CD14-positive monocyte (primary cell): ENCODE measurements at regions not wholly inside any gene's neighbourhood (a gene's known extent, or its start where the extent isn't known, plus 50 kb on each side); places are given as distances from the start of the nearest gene placed in this dataset.

Experiments used
- DNase-seq, 3 donors: peaks; one replicate each; pipeline ENCODE4 v3.0.0-alpha.2; 2011 to 2022
- H2AFZ ChIP-seq: 2 replicates; pipeline ENCODE4 v1.6.0; 2012; ENCODE audit warnings: mild to moderate bottlenecking, low read depth, low read length, inconsistent platforms; ENCODE audit not compliant: insufficient read depth, poor library complexity, severe bottlenecking
- H3K27ac ChIP-seq, 2 donors: 1 replicate in 1 of 2; 2 replicates in 1 of 2; pipeline ENCODE4 v1.5.1; 2012 to 2013; ENCODE audit warnings: low read length in 2 of 2, control low read depth in 1 of 2, inconsistent platforms in 1 of 2, low read depth in 1 of 2, mild to moderate bottlenecking in 1 of 2
- H3K27me3 ChIP-seq, 2 donors: one replicate each; pipeline versions ENCODE4 v1.6.0 to v1.6.1; 2011 to 2013; ENCODE audit warnings: low read length in 2 of 2; ENCODE audit not compliant: control insufficient read depth in 2 of 2, insufficient read depth in 2 of 2
- H3K36me3 ChIP-seq, 2 donors: replicated peaks in 1 of 2; 1 replicate in 1 of 2; 2 replicates in 1 of 2; pipeline versions ENCODE4 v1.5.1 to v1.6.1; 2012 to 2013; ENCODE audit warnings: low read length in 2 of 2, control low read depth in 1 of 2, inconsistent platforms in 1 of 2, mild to moderate bottlenecking in 1 of 2; ENCODE audit not compliant: insufficient read depth in 2 of 2, control insufficient read depth in 1 of 2
- H3K4me1 ChIP-seq, 2 donors: 1 replicate in 1 of 2; 2 replicates in 1 of 2; pipeline versions ENCODE4 v1.5.1 to v1.6.1; 2012 to 2013; ENCODE audit warnings: low read length in 2 of 2, control low read depth in 1 of 2, inconsistent platforms in 1 of 2, mild to moderate bottlenecking in 1 of 2, moderate library complexity in 1 of 2; ENCODE audit not compliant: insufficient read depth in 2 of 2, control insufficient read depth in 1 of 2
- H3K4me2 ChIP-seq: replicated peaks from 2 replicates; pipeline ENCODE3; 2012; ENCODE audit warnings: low read length, moderate library complexity, mild to moderate bottlenecking; ENCODE audit not compliant: poor library complexity, severe bottlenecking; ENCODE audit errors: extremely low read depth
- H3K4me3 ChIP-seq, 3 experiments: fragments of 200-600 bp in 1 of 3; sonication (generic) in 1 of 3; replicated peaks in 1 of 3; 1 replicate in 2 of 3; 2 replicates in 1 of 3; pipeline ENCODE4 v1.5.1; 2011 to 2013; ENCODE audit warnings: low read length in 3 of 3, mild to moderate bottlenecking in 3 of 3, control low read depth in 2 of 3, low read depth in 2 of 3, inconsistent platforms in 1 of 3, moderate library complexity in 1 of 3
- H3K79me2 ChIP-seq: 2 replicates; pipeline ENCODE4 v1.6.0; 2012; ENCODE audit warnings: mild to moderate bottlenecking, control low read depth, inconsistent platforms, low read length, moderate library complexity; ENCODE audit not compliant: insufficient read depth
- H3K9ac ChIP-seq: 2 replicates; pipeline ENCODE4 v1.6.0; 2017; ENCODE audit warnings: low read length, mild to moderate bottlenecking; ENCODE audit not compliant: insufficient read depth, poor library complexity, severe bottlenecking
- H3K9me3 ChIP-seq, 2 donors: replicated peaks in 1 of 2; 1 replicate in 1 of 2; 2 replicates in 1 of 2; pipeline versions ENCODE4 v1.5.1 to v1.6.1; 2012 to 2013; ENCODE audit warnings: low read length in 2 of 2, control low read depth in 1 of 2; ENCODE audit not compliant: control insufficient read depth in 1 of 2, insufficient read depth in 1 of 2
- H4K20me1 ChIP-seq: 2 replicates; pipeline ENCODE4 v1.6.0; 2012; ENCODE audit warnings: mild to moderate bottlenecking, low read length, control low read depth, moderate library complexity; ENCODE audit not compliant: insufficient read depth
- H3K27ac Mint-ChIP-seq, 7 donors: one replicate each; pipeline ENCODE4 v1.8.0; 2020; ENCODE audit warnings: mild to moderate bottlenecking in 7 of 7, mixed read lengths in 7 of 7, moderate library complexity in 6 of 7, inconsistent platforms in 2 of 7
- H3K27me3 Mint-ChIP-seq, 3 donors: one replicate each; pipeline ENCODE4 v1.8.0; 2021 to 2022; ENCODE audit warnings: low read depth in 3 of 3, mild to moderate bottlenecking in 3 of 3, mixed read lengths in 3 of 3, moderate library complexity in 3 of 3, inconsistent platforms in 1 of 3
- H3K36me3 Mint-ChIP-seq, 2 donors: one replicate each; pipeline ENCODE4 v1.8.0; 2020; ENCODE audit warnings: mixed read lengths in 2 of 2, inconsistent platforms in 1 of 2, mild to moderate bottlenecking in 1 of 2
- H3K4me1 Mint-ChIP-seq: one replicate; pipeline ENCODE4 v1.8.0; 2020; ENCODE audit warnings: mild to moderate bottlenecking, mixed read lengths
- H3K4me3 Mint-ChIP-seq, 2 donors: one replicate each; pipeline ENCODE4 v1.8.0; 2020; ENCODE audit warnings: mild to moderate bottlenecking in 2 of 2, mixed read lengths in 2 of 2, moderate library complexity in 1 of 2
- H3K9me3 Mint-ChIP-seq, 7 donors: one replicate each; pipeline ENCODE4 v1.8.0; 2020 to 2022; ENCODE audit warnings: mixed read lengths in 7 of 7, mild to moderate bottlenecking in 6 of 7, moderate library complexity in 6 of 7, inconsistent platforms in 2 of 7
- WGBS: methylation state at CpG from one replicate; pipeline ENCODE4 v1.1.5; 2013; ENCODE audit warnings: missing lambda C conversion rate; ENCODE audit not compliant: insufficient coverage; 5-methylcytosine and 5-hydroxymethylcytosine counted together
- intact Hi-C, 2 donors: fragments of 100-400 bp; cut with micrococcal nuclease; formaldehyde crosslinking; loops; one replicate each; pipeline versions ENCODE4 v1.15.0 to v1.15.1; 2023
- TF ChIP-seq, protein P1 (sequence below): fragments of 200-600 bp; IDR thresholded peaks from one replicate; pipeline ENCODE4 v1.8.0; 2022; ENCODE audit warnings: antibody characterized with exemption, mild to moderate bottlenecking

DNA sequence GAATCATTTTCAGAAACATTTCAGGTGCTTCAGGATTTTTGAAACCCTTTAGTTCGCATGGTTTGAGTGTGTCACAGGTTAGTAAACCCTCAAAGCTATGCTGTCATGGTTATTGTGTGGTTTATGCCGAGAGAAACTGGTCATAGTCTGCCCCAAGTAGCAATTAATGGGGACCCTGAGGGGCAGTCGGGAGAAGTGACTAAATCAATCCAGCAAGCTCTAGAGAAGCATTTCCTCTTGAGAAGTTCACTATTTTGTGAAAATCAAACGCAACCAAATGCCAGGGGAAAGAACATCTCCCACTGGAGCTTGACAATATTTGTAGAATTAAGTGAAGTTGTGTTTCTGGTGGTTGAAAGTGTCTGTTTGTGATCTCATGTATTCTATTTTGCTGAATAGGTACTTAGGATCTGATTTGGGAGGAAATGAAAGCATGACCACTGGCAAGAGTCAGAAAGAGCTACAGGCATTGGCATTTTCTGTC, 63.0 kb upstream of the BACH1 start:
- peak overlapping the region; percentile 22 to 88 for H3K27ac ChIP-seq
- no peaks in the 10 kb centered on the region for H3K27me3 Mint-ChIP-seq

DNA sequence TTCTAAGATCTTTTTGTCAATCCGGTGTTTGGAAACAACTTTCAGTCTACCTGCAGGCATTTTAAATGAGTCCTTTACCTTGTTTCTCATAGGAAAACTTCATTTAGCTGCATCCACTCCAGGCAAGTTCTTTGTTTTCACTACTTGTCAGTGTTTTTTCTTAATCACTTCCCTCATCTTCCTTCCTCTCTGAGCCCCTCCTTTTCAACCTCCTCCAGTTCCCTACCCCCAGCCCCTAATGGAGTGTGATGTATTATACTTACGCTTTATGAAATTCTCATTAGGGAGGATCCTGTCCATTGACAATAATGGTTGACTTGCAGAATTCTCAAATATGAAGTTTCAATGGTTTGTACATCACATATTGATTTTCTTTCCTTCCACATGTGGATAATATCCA, 62.5 kb upstream of the BACH1 start:
- Histone ChIP-seq H3K4me3 (peak overlapping the region in 1 of 3 experiments; percentile 63), H3K79me2 (peaks cover 7% of the 10 kb centered on the region), H4K20me1 (no peaks in the 10 kb centered on the region), H2AFZ (no peak overlapping the region), H3K4me1 (peaks cover 96 to 100% of the 10 kb centered on the region in 2 donors), H3K4me2 (peak overlapping the region; percentile 66), H3K9me3 (no peaks in the 10 kb centered on the region), H3K36me3 (no peaks in the 10 kb centered on the region), H3K9ac (no peak overlapping the region), H3K27me3 (no peaks in the 10 kb centered on the region), H3K27ac (peak overlapping the region; percentile 2 to 88)
- WGBS, result 0% methylated on average over 1 of the region's 2 CpGs
- Mint-ChIP-seq H3K4me3 (peak overlapping the region; percentile 40 to 67), H3K4me1 (peaks cover 91% of the 10 kb centered on the region), H3K36me3 (peaks cover 0 to 3% of the 10 kb centered on the region in 2 donors), H3K27ac (peak overlapping the region; percentile 83 to 95 (median 92)), H3K27me3 (no peaks in the 10 kb centered on the region), H3K9me3 (no peaks in the 10 kb centered on the region)
- TF ChIP-seq, protein P1, sequence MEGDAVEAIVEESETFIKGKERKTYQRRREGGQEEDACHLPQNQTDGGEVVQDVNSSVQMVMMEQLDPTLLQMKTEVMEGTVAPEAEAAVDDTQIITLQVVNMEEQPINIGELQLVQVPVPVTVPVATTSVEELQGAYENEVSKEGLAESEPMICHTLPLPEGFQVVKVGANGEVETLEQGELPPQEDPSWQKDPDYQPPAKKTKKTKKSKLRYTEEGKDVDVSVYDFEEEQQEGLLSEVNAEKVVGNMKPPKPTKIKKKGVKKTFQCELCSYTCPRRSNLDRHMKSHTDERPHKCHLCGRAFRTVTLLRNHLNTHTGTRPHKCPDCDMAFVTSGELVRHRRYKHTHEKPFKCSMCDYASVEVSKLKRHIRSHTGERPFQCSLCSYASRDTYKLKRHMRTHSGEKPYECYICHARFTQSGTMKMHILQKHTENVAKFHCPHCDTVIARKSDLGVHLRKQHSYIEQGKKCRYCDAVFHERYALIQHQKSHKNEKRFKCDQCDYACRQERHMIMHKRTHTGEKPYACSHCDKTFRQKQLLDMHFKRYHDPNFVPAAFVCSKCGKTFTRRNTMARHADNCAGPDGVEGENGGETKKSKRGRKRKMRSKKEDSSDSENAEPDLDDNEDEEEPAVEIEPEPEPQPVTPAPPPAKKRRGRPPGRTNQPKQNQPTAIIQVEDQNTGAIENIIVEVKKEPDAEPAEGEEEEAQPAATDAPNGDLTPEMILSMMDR, result no peak
- DNase-seq, result peak in 2 of 3 donors; percentile 30 to 46
- intact Hi-C loops, result loop anchor here in 1 of 2 donors (5.0 kb wide), 2 partner anchors 39 to 54 kb away; no protein-coding TSS in a partner anchor

More for the DNA sequence above, 63.0 kb upstream of the BACH1 start:
- Histone ChIP-seq H3K4me2 (peak overlapping the region; percentile 66), H3K79me2 (peaks cover 7% of the 10 kb centered on the region), H3K4me1 (peaks cover 96 to 100% of the 10 kb centered on the region in 2 donors), H3K36me3 (no peaks in the 10 kb centered on the region), H3K4me3 (peak overlapping the region in 1 of 3 experiments; percentile 63), H3K9ac (peak overlapping the region; percentile 2), H4K20me1 (no peaks in the 10 kb centered on the region), H2AFZ (no peak overlapping the region), H3K27me3 (no peaks in the 10 kb centered on the region), H3K9me3 (no peaks in the 10 kb centered on the region)
- TF ChIP-seq, protein P1, result no peak
- 25% methylated on average over 4 of the region's 4 CpGs for WGBS
- H3K27ac Mint-ChIP-seq, result peak overlapping the region; percentile 83 to 95 (median 92)
- H3K36me3 Mint-ChIP-seq, result peaks cover 0 to 3% of the 10 kb centered on the region in 2 donors
- no peaks in the 10 kb centered on the region for H3K9me3 Mint-ChIP-seq
- peak in 2 of 3 donors; percentile 55 to 56 for DNase-seq
- peak overlapping the region; percentile 40 to 67 for H3K4me3 Mint-ChIP-seq
- H3K4me1 Mint-ChIP-seq, result peaks cover 91% of the 10 kb centered on the region
- intact Hi-C loops, result loop anchor here in 1 of 2 donors (5.0 kb wide), 2 partner anchors 38 to 53 kb away; no protein-coding TSS in a partner anchor
